Transverse colon (tissue), 4 donors: ENCODE measurements at regions not wholly inside any gene's neighbourhood (a gene's known extent, or its start where the extent isn't known, plus 50 kb on each side); places are given as distances from the start of the nearest gene placed in this dataset.

Experiments
- CTCF ChIP-seq, 5 experiments: fragments of 200-600 bp in 3 of 5; fragments of 450-650 bp in 2 of 5; sonication (generic) in 3 of 5; IDR thresholded peaks; 1 replicate in 2 of 5; 2 replicates in 3 of 5; pipeline ENCODE4 v1.5.1; 2016 to 2017; ENCODE audit warnings: antibody characterized with exemption in 5 of 5, inconsistent platforms in 3 of 5, mild to moderate bottlenecking in 2 of 5, moderate library complexity in 1 of 5
- POLR2A ChIP-seq: fragments of 450-650 bp; IDR thresholded peaks from one replicate; pipeline ENCODE4 v1.6.1; 2016; ENCODE audit warnings: antibody characterized with exemption, mild to moderate bottlenecking, moderate library complexity
- POLR2AphosphoS5 ChIP-seq, 3 donors: sonication (generic); formaldehyde crosslinking; IDR thresholded peaks; one replicate each; pipeline ENCODE4 v1.6.1; 2016; ENCODE audit warnings: antibody characterized with exemption in 3 of 3

- no peak for TF ChIP-seq CTCF (IDR thresholded peaks at IDR 0.05)
- no peak for TF ChIP-seq POLR2A
- TF ChIP-seq POLR2AphosphoS5 (IDR thresholded peaks at IDR 0.05): no peak
These were observed 55.2 kb upstream of the NCK2 start for GRCh38 chr2:105689484-105689883.
